Kidney (tissue), 13 donors: ENCODE measurements at regions not wholly inside any gene's neighbourhood (a gene's known extent, or its start where the extent isn't known, plus 50 kb on each side); places are given as distances from the start of the nearest gene placed in this dataset.

Experiments used
- DNase-seq, 5 donors: peaks; one replicate each; pipeline ENCODE4 v3.0.0-alpha.2; 2013 to 2020
- FAIRE-seq: peaks from 2 replicates; lab custom pipeline; 2012; peaks lifted over from hg19 to GRCh38; lab: Jason Lieb, UNC
- H3K27ac ChIP-seq, 2 donors: one replicate each; pipeline ENCODE4 v1.7.0; 2013; ENCODE audit warnings: low read depth in 2 of 2, low read length in 2 of 2, inconsistent platforms in 1 of 2
- H3K27me3 ChIP-seq: one replicate; pipeline ENCODE4 v1.7.1; 2013; ENCODE audit warnings: low read length, inconsistent platforms; ENCODE audit not compliant: control insufficient read depth, insufficient read depth
- H3K36me3 ChIP-seq, 3 donors: one replicate each; pipeline versions ENCODE4 v1.7.0 to v1.7.1; 2013; ENCODE audit warnings: low read length in 3 of 3, control low read depth in 1 of 3, inconsistent platforms in 1 of 3; ENCODE audit not compliant: insufficient read depth in 3 of 3, control insufficient read depth in 2 of 3
- H3K4me1 ChIP-seq, 3 donors: one replicate each; pipeline versions ENCODE4 v1.7.0 to v1.7.1; 2013; ENCODE audit warnings: low read length in 3 of 3, inconsistent platforms in 1 of 3, low read depth in 1 of 3; ENCODE audit not compliant: control insufficient read depth in 2 of 3, insufficient read depth in 2 of 3
- H3K4me3 ChIP-seq, 3 donors: one replicate each; pipeline versions ENCODE4 v1.7.0 to v1.8.1; 2013; ENCODE audit warnings: low read length in 3 of 3, control low read depth in 1 of 3, inconsistent platforms in 1 of 3
- H3K9ac ChIP-seq, 3 donors: one replicate each; pipeline versions ENCODE4 v1.7.0 to v1.7.1; 2013; ENCODE audit warnings: low read length in 3 of 3, control low read depth in 1 of 3, inconsistent platforms in 1 of 3
- H3K9me3 ChIP-seq, 3 donors: one replicate each; pipeline versions ENCODE4 v1.7.0 to v1.7.1; 2013; ENCODE audit warnings: low read length in 3 of 3, control low read depth in 1 of 3, inconsistent platforms in 1 of 3; ENCODE audit not compliant: control insufficient read depth in 2 of 3, insufficient read depth in 1 of 3
- CTCF ChIP-seq: IDR thresholded peaks from 3 replicates; pipeline ENCODE4 v1.5.1; 2012; ENCODE audit warnings: mild to moderate bottlenecking, moderate library complexity, borderline replicate concordance; ENCODE audit not compliant: insufficient read depth; ENCODE audit errors: extremely low read depth
- intact Hi-C: fragments of 100-400 bp; cut with DNase I; formaldehyde crosslinking; loops from one replicate; pipeline ENCODE4 v1.11.1; 2022
- donor health status: control.
- donor health status: control.
- donor health status: control.
- donor health status: control.
- donor health status: control.
- donor health status: DM: yes; HTN: yes; CAD: no.
- donor health status: Normal renal cell carcinoma (clear cell type).

GRCh38 chr7:52635021-52635420 is 400.4 kb upstream of the POM121L12 start:
- no peak for DNase-seq
- no peaks in the 10 kb centered on the region for H3K9me3 ChIP-seq
- H3K4me3 ChIP-seq, result no peak overlapping the region
- H3K9ac ChIP-seq, result no peak overlapping the region
- no peaks in the 10 kb centered on the region for H3K36me3 ChIP-seq
- H3K27me3 ChIP-seq, result no peaks in the 10 kb centered on the region
- no peak overlapping the region for H3K27ac ChIP-seq
- intact Hi-C loops, result no loop called here
- FAIRE-seq, result no peak
- TF ChIP-seq CTCF, result no peak
- H3K4me1 ChIP-seq, result no peaks in the 10 kb centered on the region

GRCh38 chr7:52620849-52621248 is 414.6 kb upstream of the POM121L12 start:
- intact Hi-C loops, result no loop called here
- peak; percentile 21 for FAIRE-seq
- no peak for TF ChIP-seq CTCF
- no peaks in the 10 kb centered on the region for H3K36me3 ChIP-seq
- no peaks in the 10 kb centered on the region for H3K9me3 ChIP-seq
- no peaks in the 10 kb centered on the region for H3K4me1 ChIP-seq
- no peak overlapping the region for H3K9ac ChIP-seq
- H3K27me3 ChIP-seq, result no peaks in the 10 kb centered on the region
- no peak overlapping the region for H3K4me3 ChIP-seq
- no peak for DNase-seq
- no peak overlapping the region for H3K27ac ChIP-seq

- FAIRE-seq, result no peak
These were observed 418.9 kb upstream of the POM121L12 start for GRCh38 chr7:52616552-52616951.

More at GRCh38 chr7:52616552-52616951, 418.9 kb upstream of the POM121L12 start:
- DNase-seq, result no peak
- no peak for TF ChIP-seq CTCF
- Histone ChIP-seq H3K27ac (no peak overlapping the region), H3K27me3 (no peaks in the 10 kb centered on the region), H3K4me3 (no peak overlapping the region), H3K4me1 (no peaks in the 10 kb centered on the region), H3K9ac (no peak overlapping the region), H3K9me3 (no peaks in the 10 kb centered on the region), H3K36me3 (no peaks in the 10 kb centered on the region)
- intact Hi-C loops, result no loop called here
